ENCODE measurements at regions not wholly inside any gene's neighbourhood (a gene's known extent, or its start where the extent isn't known, plus 50 kb on each side); places are given as distances from the start of the nearest gene placed in this dataset.

DNA sequence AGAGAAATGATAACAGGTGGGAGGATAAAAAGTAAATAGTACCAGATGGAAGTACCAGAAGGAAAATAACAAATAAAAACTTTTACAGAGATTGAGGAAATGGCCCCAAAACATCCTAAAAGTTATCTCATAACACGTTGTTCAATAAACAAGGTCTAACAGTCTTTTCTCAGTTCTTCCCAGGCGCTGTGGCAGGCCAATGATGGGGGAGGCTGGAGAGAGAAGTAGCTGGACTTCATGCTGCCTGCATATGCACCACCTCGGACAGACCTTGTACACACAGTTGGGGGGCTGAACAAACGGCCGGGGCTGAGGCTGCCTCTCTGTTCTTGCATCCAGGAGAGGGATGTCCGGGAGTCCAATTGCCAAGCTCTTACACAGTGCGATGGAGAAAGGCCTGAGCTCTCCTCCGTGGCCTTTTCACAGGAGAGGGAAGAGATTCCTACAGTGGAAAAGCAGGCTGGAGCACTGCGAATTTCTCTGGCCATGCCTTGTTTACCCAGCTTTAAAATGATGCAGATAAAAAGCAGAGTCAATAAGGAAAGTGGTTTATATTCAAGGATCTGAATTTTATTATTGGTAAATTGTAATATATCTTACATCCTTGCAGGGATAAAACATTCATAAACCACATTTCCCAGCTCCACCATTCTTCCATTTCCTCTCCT is 109.8 kb downstream of the PHLDA1 start:
- TF ChIP-seq CTCF (conservative IDR thresholded peaks at IDR 0.05; ENCODE audit: low read depth in 2 of 2) (no peak), JUNB (IDR thresholded peaks at IDR 0.05; ENCODE audit: unreplicated experiment) (no peak), STAT1 (IDR thresholded peaks at IDR 0.05; ENCODE audit: unreplicated experiment) (no peak)

All from GM23338 (cell line).